Upper lobe of left lung (tissue), 6 donors: ENCODE measurements at regions not wholly inside any gene's neighbourhood (a gene's known extent, or its start where the extent isn't known, plus 50 kb on each side); places are given as distances from the start of the nearest gene placed in this dataset.

Experiments used
- ATAC-seq, 2 donors: fragments of 200-7000 bp; cut with Tn5 transposase; one replicate each; pipeline ENCODE4 v1.9.1; 2022; ENCODE audit warnings: mild to moderate bottlenecking in 2 of 2, moderate library complexity in 2 of 2; ENCODE audit not compliant: low FRiP score in 2 of 2
- DNase-seq, 2 donors: peaks; one replicate each; pipeline ENCODE4 v3.0.0-alpha.2; 2019 to 2020
- H3K27ac ChIP-seq, 4 donors: fragments of 200-600 bp; sonication (generic); one replicate each; pipeline ENCODE4 v1.5.1; 2016 to 2019
- H3K27me3 ChIP-seq, 4 donors: fragments of 200-600 bp; sonication (generic); one replicate each; pipeline ENCODE4 v1.5.1; 2017 to 2019
- H3K36me3 ChIP-seq, 4 donors: fragments of 200-600 bp; sonication (generic); one replicate each; pipeline ENCODE4 v1.5.1; 2016 to 2019
- H3K4me1 ChIP-seq, 4 donors: fragments of 200-600 bp; sonication (generic); one replicate each; pipeline ENCODE4 v1.5.1; 2018 to 2019
- H3K4me3 ChIP-seq, 4 donors: fragments of 200-600 bp; sonication (generic); one replicate each; pipeline ENCODE4 v1.5.1; 2017 to 2019; ENCODE audit warnings: mild to moderate bottlenecking in 2 of 4, moderate library complexity in 1 of 4
- H3K9me3 ChIP-seq, 4 donors: fragments of 200-600 bp; sonication (generic); one replicate each; pipeline ENCODE4 v1.5.1; 2018 to 2019
- CTCF ChIP-seq, 6 experiments: fragments of 450-650 bp in 4 of 6; fragments of 200-600 bp in 2 of 6; sonication (generic) in 2 of 6; IDR thresholded peaks; one replicate each; pipeline ENCODE4 v1.5.1; 2016 to 2019; ENCODE audit warnings: antibody characterized with exemption in 6 of 6
- EP300 ChIP-seq, 4 donors: sonication (generic); formaldehyde crosslinking; IDR thresholded peaks; one replicate each; pipeline ENCODE4 v1.5.1; 2017; ENCODE audit warnings: antibody characterized with exemption in 4 of 4, control low read depth in 2 of 4
- POLR2A ChIP-seq, 4 donors: fragments of 450-650 bp; IDR thresholded peaks; one replicate each; pipeline ENCODE4 v1.5.1; 2016 to 2017; ENCODE audit warnings: antibody characterized with exemption in 4 of 4, mild to moderate bottlenecking in 2 of 4
- POLR2AphosphoS5 ChIP-seq, 2 donors: sonication (generic); formaldehyde crosslinking; IDR thresholded peaks; one replicate each; pipeline ENCODE4 v1.5.1; 2017; ENCODE audit warnings: antibody characterized with exemption in 2 of 2
- WGBS, 2 donors: methylation state at CpG; one replicate each; pipeline ENCODE4 v1.1.5; 2017 to 2018; 5-methylcytosine and 5-hydroxymethylcytosine counted together
- donor health status: DM: no; HTN: no; CAD: no; lungs with moderate emphysema.
- donor health status: DM: no; HTN: yes; CAD: no; lungs with severe emphysema.

GRCh38 chr20:7601431-7601830 is 338.8 kb downstream of the HAO1 start:
- H3K4me3 ChIP-seq, result no peak overlapping the region
- no peaks in the 10 kb centered on the region for H3K36me3 ChIP-seq
- H3K27ac ChIP-seq, result no peak overlapping the region
- H3K27me3 ChIP-seq, result no peaks in the 10 kb centered on the region
- no peaks in the 10 kb centered on the region for H3K4me1 ChIP-seq
- no peaks in the 10 kb centered on the region for H3K9me3 ChIP-seq
- DNase-seq, result no peak
- TF ChIP-seq POLR2A (IDR thresholded peaks at IDR 0.05) (no peak), CTCF (IDR thresholded peaks at IDR 0.05) (no peak), POLR2AphosphoS5 (IDR thresholded peaks at IDR 0.05) (no peak), EP300 (IDR thresholded peaks at IDR 0.05) (no peak)
- 77 to 92% methylated on average over 1 of the region's 1 CpG for WGBS, 2 donors
- ATAC-seq, result no peak

- H3K36me3 ChIP-seq, result no peaks in the 10 kb centered on the region
- TF ChIP-seq EP300 (IDR thresholded peaks at IDR 0.05) (no peak), POLR2A (IDR thresholded peaks at IDR 0.05) (no peak), CTCF (IDR thresholded peaks at IDR 0.05) (no peak), POLR2AphosphoS5 (IDR thresholded peaks at IDR 0.05) (no peak)
- H3K4me3 ChIP-seq, result no peak overlapping the region
- H3K4me1 ChIP-seq, result no peaks in the 10 kb centered on the region
- no peak for DNase-seq
- whole genome bisulfite sequencing, 2 donors, result 89 to 90% methylated on average over 3 of the region's 3 CpGs
- H3K9me3 ChIP-seq, result no peaks in the 10 kb centered on the region
- ATAC-seq, result no peak
- no peak overlapping the region for H3K27ac ChIP-seq
- H3K27me3 ChIP-seq, result no peaks in the 10 kb centered on the region
Measured at GRCh38 chr20:7606941-7607340, 333.3 kb downstream of the HAO1 start.

GRCh38 chr20:7608250-7608649 is 332.0 kb downstream of the HAO1 start:
- WGBS, 2 donors, result 4 to 15% methylated on average over 2 of the region's 2 CpGs
- H3K4me3 ChIP-seq, result no peak overlapping the region
- DNase-seq (no peak), ATAC-seq (no peak)
- H3K36me3 ChIP-seq, result no peaks in the 10 kb centered on the region
- no peak for TF ChIP-seq EP300 (IDR thresholded peaks at IDR 0.05)
- no peak for TF ChIP-seq POLR2A (IDR thresholded peaks at IDR 0.05)
- TF ChIP-seq CTCF (IDR thresholded peaks at IDR 0.05), result no peak
- no peak for TF ChIP-seq POLR2AphosphoS5 (IDR thresholded peaks at IDR 0.05)
- no peaks in the 10 kb centered on the region for H3K9me3 ChIP-seq
- H3K27ac ChIP-seq, result no peak overlapping the region
- H3K27me3 ChIP-seq, result no peaks in the 10 kb centered on the region
- H3K4me1 ChIP-seq, result no peaks in the 10 kb centered on the region

GRCh38 chr20:7609251-7609650 is 331.0 kb downstream of the HAO1 start:
- Histone ChIP-seq H3K27ac (no peak overlapping the region), H3K4me1 (no peaks in the 10 kb centered on the region), H3K9me3 (no peaks in the 10 kb centered on the region), H3K27me3 (no peaks in the 10 kb centered on the region), H3K36me3 (no peaks in the 10 kb centered on the region), H3K4me3 (no peak overlapping the region)
- no peak for ATAC-seq
- no peak for TF ChIP-seq POLR2A (IDR thresholded peaks at IDR 0.05)
- TF ChIP-seq CTCF (IDR thresholded peaks at IDR 0.05), result no peak
- TF ChIP-seq EP300 (IDR thresholded peaks at IDR 0.05), result no peak
- TF ChIP-seq POLR2AphosphoS5 (IDR thresholded peaks at IDR 0.05), result no peak
- DNase-seq, result no peak

GRCh38 chr20:7610681-7611080 is 329.6 kb downstream of the HAO1 start:
- ATAC-seq (no peak), DNase-seq (no peak)
- no peaks in the 10 kb centered on the region for H3K36me3 ChIP-seq
- 61 to 63% methylated on average over 4 of the region's 4 CpGs for WGBS, 2 donors
- H3K27ac ChIP-seq, result no peak overlapping the region
- H3K4me1 ChIP-seq, result no peaks in the 10 kb centered on the region
- TF ChIP-seq POLR2A (IDR thresholded peaks at IDR 0.05), result no peak
- no peak overlapping the region for H3K4me3 ChIP-seq
- no peaks in the 10 kb centered on the region for H3K27me3 ChIP-seq
- H3K9me3 ChIP-seq, result no peaks in the 10 kb centered on the region
